Mesodermal cell (in vitro differentiated cells): ENCODE measurements at regions not wholly inside any gene's neighbourhood (a gene's known extent, or its start where the extent isn't known, plus 50 kb on each side); places are given as distances from the start of the nearest gene placed in this dataset.
"Not testable (repeated sequence)": the region's sequence is repeated elsewhere in the genome, so short reads cannot be mapped to it uniquely, and the experiment has no call there.

Experiments
- H3K27ac ChIP-seq: 2 replicates; pipeline ENCODE4 v1.7.0; 2013; ENCODE audit warnings: mild to moderate bottlenecking, low read depth, low read length, moderate library complexity; ENCODE audit not compliant: severe bottlenecking
- H3K36me3 ChIP-seq: 2 replicates; pipeline ENCODE4 v1.7.1; 2013; ENCODE audit warnings: mild to moderate bottlenecking, low read length, moderate library complexity; ENCODE audit not compliant: control insufficient read depth, insufficient read depth
- H3K4me1 ChIP-seq: one replicate; pipeline ENCODE4 v1.7.1; 2013; ENCODE audit warnings: mild to moderate bottlenecking, low read length; ENCODE audit not compliant: insufficient read depth, control insufficient read depth, poor library complexity, severe bottlenecking
- H3K4me3 ChIP-seq: 2 replicates; pipeline ENCODE4 v1.7.0; 2013; ENCODE audit warnings: low read length, control low read depth, mild to moderate bottlenecking; ENCODE audit not compliant: insufficient read depth, poor library complexity, severe bottlenecking; ENCODE audit errors: extremely low read depth
- H3K9me3 ChIP-seq: 2 replicates; pipeline ENCODE4 v1.7.1; 2013; ENCODE audit warnings: mild to moderate bottlenecking, low read length, moderate library complexity; ENCODE audit not compliant: control insufficient read depth
- whole genome bisulfite sequencing, 2 experiments: methylation state at CpG; one replicate each; pipeline ENCODE4 v1.1.5; 2013; ENCODE audit warnings: missing lambda C conversion rate in 2 of 2; ENCODE audit not compliant: insufficient coverage in 2 of 2; 5-methylcytosine and 5-hydroxymethylcytosine counted together

DNA sequence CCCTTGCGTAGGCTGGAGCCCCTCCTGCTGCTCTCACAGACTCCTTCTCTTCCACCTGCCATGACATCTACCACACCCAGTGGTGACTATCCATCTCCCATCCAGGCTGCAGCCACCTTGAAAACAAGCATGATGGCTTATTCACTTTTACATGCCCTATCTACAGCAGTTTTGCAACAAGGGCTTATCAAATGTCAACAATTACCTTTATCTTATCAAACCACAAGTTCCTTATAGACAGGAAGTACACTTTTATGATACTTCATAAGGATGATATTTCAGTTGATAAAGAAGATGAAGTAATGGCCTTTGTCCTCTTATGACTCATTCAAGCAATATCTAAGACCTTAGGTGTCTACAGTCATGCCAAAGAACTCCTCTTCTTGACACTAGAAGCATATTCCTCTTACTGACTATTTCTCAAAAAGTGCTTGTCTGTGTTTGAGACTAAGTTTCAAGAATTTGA lies 125.3 kb upstream of the SPRED1 start:
- Histone ChIP-seq H3K9me3 (no peaks in the 10 kb centered on the region), H3K36me3 (no peaks in the 10 kb centered on the region), H3K4me1 (peaks cover 6% of the 10 kb centered on the region), H3K27ac (no peak overlapping the region), H3K4me3 (no peak overlapping the region)
- WGBS, 2 experiments, result 50% methylated on average over 1 of the region's 1 CpG; no CpG with 5 or more reads in 1 of the 2 experiments

DNA sequence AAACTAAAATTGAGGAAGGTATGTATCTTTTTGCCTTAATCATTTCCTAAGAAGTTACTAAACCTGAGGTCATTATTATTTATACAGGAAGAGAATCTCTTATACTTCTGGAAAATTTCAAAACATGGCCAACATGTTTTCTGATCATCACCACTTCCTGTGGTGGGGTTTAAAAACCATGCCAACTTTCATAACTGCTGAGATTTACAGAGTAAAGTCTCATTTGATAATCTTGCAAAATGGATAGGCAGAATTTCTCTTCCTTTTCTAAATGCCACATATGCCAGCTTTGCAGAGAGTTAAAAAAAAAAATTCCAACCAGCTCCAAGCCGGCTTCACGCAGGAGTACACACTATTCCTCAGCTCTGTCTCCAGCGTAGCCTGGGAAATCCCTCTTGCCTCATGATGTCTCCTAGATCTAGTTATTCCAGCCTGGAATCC lies 124.3 kb upstream of the SPRED1 start:
- no peaks in the 10 kb centered on the region for H3K36me3 ChIP-seq
- WGBS, 2 experiments, result 83 to 100% methylated on average over 3 of the region's 3 CpGs
- H3K4me3 ChIP-seq, result no peak overlapping the region
- H3K4me1 ChIP-seq, result peaks cover 6% of the 10 kb centered on the region
- no peak overlapping the region for H3K27ac ChIP-seq
- no peaks in the 10 kb centered on the region for H3K9me3 ChIP-seq

- Histone ChIP-seq H3K4me3 (no peak overlapping the region), H3K36me3 (no peaks in the 10 kb centered on the region), H3K27ac (peak overlapping the region; percentile 57), H3K9me3 (no peaks in the 10 kb centered on the region), H3K4me1 (peaks cover 6% of the 10 kb centered on the region)
- WGBS, 2 experiments, result 88 to 90% methylated on average over 1 to 2 of the region's 2 CpGs
Measured at GRCh38 chr15:38128921-38129320, 123.7 kb upstream of the SPRED1 start.

GRCh38 chr15:38129531-38130204 lies 123.0 kb upstream of the SPRED1 start:
- Histone ChIP-seq H3K4me3 (no peak overlapping the region), H3K9me3 (no peaks in the 10 kb centered on the region), H3K36me3 (no peaks in the 10 kb centered on the region), H3K27ac (peak overlapping the region; percentile 57), H3K4me1 (peaks cover 6% of the 10 kb centered on the region)
- 76 to 87% methylated on average over 4 of the region's 12 CpGs for WGBS, 2 experiments

DNA sequence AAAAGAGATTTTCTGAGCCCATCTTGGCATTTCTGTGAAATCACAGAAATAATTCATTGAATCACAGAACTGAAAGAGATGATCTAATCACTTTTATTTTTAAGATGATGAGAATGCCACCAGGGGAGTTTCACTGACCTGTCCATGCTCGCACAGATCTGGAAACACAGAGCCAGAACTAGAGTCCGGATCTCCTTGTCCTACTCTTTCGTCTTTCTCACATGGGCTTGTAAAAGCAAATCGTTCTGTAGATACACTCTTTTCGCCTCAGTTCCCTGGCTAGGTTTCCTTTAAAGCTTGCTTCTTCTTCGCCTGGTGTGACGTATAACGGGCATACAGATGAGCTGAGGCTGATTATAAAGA lies 122.5 kb upstream of the SPRED1 start:
- 90 to 96% methylated on average over 7 to 8 of the region's 8 CpGs for WGBS, 2 experiments
- Histone ChIP-seq H3K4me1 (peaks cover 6% of the 10 kb centered on the region), H3K36me3 (no peaks in the 10 kb centered on the region), H3K27ac (peak overlapping the region; percentile 57), H3K4me3 (no peak overlapping the region), H3K9me3 (no peaks in the 10 kb centered on the region)

GRCh38 chr15:38130740-38131498 lies 121.7 kb upstream of the SPRED1 start:
- H3K4me1 ChIP-seq, result peaks cover 6% of the 10 kb centered on the region
- no peaks in the 10 kb centered on the region for H3K36me3 ChIP-seq
- H3K27ac ChIP-seq, result no peak overlapping the region
- peaks cover 3% of the 10 kb centered on the region for H3K9me3 ChIP-seq
- 76 to 84% methylated on average over 5 to 6 of the region's 10 CpGs for WGBS, 2 experiments
- H3K4me3 ChIP-seq, result no peak overlapping the region

- Histone ChIP-seq H3K9me3 (peaks cover 7% of the 10 kb centered on the region), H3K27ac (no peak overlapping the region), H3K4me1 (peaks cover 2% of the 10 kb centered on the region), H3K36me3 (no peaks in the 10 kb centered on the region), H3K4me3 (no peak overlapping the region)
- 71 to 94% methylated on average over 1 of the region's 3 CpGs for WGBS, 2 experiments
Measured at GRCh38 chr15:38134252-38134651, 118.4 kb upstream of the SPRED1 start.

DNA sequence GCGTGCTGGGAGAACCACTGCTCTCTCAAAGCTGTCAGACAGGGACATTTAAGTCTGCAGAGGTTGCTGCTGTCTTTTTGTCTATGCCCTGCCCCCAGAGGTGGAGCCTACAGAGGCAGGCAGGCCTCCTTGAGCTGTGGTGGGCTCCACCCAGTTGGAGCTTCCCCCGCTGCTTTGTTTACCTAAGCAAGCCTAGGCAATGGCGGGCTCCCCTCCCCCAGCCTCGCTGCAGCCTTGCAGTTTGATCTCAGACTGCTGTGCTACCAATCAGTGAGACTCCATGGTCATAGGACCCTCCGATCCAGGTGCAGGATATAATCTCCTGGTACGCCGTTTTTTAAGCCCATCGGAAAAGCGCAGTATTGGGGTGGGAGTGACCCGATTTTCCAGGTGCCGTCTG lies 110.4 kb upstream of the SPRED1 start:
- H3K4me3 ChIP-seq, H3K4me1 ChIP-seq, H3K9me3 ChIP-seq, H3K36me3 ChIP-seq, H3K27ac ChIP-seq: not testable (repeated sequence)
- 89 to 92% methylated on average over 9 to 11 of the region's 11 CpGs for WGBS, 2 experiments

DNA sequence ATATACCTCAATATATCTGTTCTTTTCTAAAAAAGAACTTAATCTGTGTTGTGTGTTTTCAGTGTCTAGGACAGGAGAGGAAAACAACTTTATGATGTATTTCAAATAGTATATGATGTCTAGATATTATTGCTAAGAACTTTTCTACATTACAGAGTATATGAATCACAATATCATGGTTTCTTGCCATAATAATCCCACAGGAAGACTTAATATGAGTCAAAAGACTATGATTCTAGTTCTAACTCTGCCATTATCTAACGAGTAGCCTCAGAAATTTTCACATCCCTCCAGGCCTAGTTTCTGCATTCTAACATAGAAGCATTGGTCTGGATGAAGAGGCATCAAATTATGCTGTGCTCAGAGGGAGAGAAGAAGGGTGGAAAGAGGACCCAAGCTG lies 107.7 kb upstream of the SPRED1 start:
- no CpG with 5 or more reads among the region's 1 CpG for WGBS, 2 experiments
- peaks cover under 1% of the 10 kb centered on the region for H3K9me3 ChIP-seq
- H3K4me3 ChIP-seq, result no peak overlapping the region
- no peaks in the 10 kb centered on the region for H3K36me3 ChIP-seq
- no peak overlapping the region for H3K27ac ChIP-seq
- H3K4me1 ChIP-seq, result no peaks in the 10 kb centered on the region

DNA sequence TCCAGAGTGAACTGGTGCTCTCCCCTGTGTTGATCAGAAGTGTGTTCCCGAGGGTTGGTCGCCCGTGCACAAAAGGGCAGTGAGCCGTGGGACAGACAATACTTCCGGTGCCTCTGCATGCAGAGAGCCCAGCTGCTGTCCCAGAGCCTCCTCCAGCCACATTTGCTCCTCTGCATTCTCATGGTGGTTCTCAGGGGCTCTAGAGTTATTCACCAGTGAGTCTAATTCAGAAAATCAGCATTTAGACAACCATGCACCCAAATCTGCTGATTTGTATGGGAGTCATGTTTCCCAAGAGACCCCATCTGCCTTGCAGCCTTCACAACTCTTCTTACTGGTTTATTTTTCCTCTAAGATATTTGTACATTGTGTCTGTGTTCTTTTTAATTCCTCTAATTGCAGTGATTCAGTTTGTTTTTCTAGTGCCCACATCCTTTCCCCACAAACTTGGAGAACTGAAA lies 107.0 kb upstream of the SPRED1 start:
- WGBS, 2 experiments, result 89 to 93% methylated on average over 5 of the region's 5 CpGs
- H3K4me1 ChIP-seq, result no peaks in the 10 kb centered on the region
- no peak overlapping the region for H3K27ac ChIP-seq
- H3K36me3 ChIP-seq, result no peaks in the 10 kb centered on the region
- H3K4me3 ChIP-seq, result no peak overlapping the region
- peaks cover 8% of the 10 kb centered on the region for H3K9me3 ChIP-seq

- H3K36me3 ChIP-seq, result no peaks in the 10 kb centered on the region
- peaks cover 8% of the 10 kb centered on the region for H3K9me3 ChIP-seq
- no peak overlapping the region for H3K27ac ChIP-seq
- no peaks in the 10 kb centered on the region for H3K4me1 ChIP-seq
- no peak overlapping the region for H3K4me3 ChIP-seq
- WGBS, 2 experiments, result 63 to 80% methylated on average over 1 of the region's 2 CpGs
Measured at GRCh38 chr15:38147246-38147645, 105.4 kb upstream of the SPRED1 start.
